ENCODE measurements at regions not wholly inside any gene's neighbourhood (a gene's known extent, or its start where the extent isn't known, plus 50 kb on each side); places are given as distances from the start of the nearest gene placed in this dataset.
"Not testable (repeated sequence)": the region's sequence is repeated elsewhere in the genome, so short reads cannot be mapped to it uniquely, and the experiment has no call there.

DNA sequence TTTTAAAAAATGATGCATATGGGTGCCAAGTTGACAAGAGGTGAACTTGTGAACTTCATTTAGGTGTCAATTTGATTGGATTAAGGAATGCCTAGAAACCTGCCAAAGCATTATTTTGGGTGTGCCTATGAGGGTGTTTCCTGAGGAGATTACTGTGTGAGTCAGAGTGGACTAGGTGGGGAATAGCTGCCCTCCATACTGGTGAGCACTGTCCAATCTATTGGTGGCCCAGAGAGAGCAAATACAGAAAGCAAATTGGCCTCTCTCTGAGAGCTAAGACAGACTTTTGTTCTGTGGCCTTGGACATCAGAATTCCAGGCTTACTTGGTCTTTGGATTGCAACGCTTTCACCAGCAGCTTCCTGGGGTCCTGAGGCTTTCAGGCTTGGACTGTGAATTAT is 388.0 kb downstream of the SUCLG1 start:
- Histone ChIP-seq H3K27ac (no peak overlapping the region), H3K4me3 (no peak overlapping the region)
- no peak for DNase-seq (ENCODE audit: low spot score)
- TF ChIP-seq, protein P1, sequence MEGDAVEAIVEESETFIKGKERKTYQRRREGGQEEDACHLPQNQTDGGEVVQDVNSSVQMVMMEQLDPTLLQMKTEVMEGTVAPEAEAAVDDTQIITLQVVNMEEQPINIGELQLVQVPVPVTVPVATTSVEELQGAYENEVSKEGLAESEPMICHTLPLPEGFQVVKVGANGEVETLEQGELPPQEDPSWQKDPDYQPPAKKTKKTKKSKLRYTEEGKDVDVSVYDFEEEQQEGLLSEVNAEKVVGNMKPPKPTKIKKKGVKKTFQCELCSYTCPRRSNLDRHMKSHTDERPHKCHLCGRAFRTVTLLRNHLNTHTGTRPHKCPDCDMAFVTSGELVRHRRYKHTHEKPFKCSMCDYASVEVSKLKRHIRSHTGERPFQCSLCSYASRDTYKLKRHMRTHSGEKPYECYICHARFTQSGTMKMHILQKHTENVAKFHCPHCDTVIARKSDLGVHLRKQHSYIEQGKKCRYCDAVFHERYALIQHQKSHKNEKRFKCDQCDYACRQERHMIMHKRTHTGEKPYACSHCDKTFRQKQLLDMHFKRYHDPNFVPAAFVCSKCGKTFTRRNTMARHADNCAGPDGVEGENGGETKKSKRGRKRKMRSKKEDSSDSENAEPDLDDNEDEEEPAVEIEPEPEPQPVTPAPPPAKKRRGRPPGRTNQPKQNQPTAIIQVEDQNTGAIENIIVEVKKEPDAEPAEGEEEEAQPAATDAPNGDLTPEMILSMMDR (IDR thresholded peaks at IDR 0.05), result no peak

DNA sequence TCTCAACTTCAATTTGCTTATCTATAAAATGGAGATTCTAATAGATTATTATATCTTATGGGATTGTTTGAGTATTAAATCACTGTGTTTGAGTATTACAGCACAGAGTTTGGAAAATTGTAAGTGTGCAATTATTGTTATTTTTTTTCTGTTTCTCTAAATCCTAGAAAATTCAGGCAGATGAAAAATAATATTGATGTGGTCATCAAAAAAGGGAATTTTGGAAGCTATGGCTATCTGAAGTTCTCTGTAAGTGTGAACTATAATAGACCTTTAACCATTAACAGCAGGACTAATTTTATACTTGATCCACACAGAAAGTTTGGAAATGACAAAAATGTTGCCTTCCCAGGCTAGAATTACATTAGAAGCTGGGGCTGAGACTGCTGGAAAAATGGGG is 393.2 kb downstream of the SUCLG1 start:
- no peak for DNase-seq (ENCODE audit: low spot score)
- Histone ChIP-seq H3K27ac (no peak overlapping the region), H3K4me3 (no peak overlapping the region)
- TF ChIP-seq, protein P1 (IDR thresholded peaks at IDR 0.05), result no peak

GRCh38 chr2:84057917-84058560 is 401.0 kb downstream of the SUCLG1 start:
- Histone ChIP-seq H3K27ac (no peak overlapping the region), H3K4me3 (no peak overlapping the region)
- TF ChIP-seq, protein P1 (IDR thresholded peaks at IDR 0.05), result no peak
- DNase-seq (ENCODE audit: low spot score), result no peak

DNA sequence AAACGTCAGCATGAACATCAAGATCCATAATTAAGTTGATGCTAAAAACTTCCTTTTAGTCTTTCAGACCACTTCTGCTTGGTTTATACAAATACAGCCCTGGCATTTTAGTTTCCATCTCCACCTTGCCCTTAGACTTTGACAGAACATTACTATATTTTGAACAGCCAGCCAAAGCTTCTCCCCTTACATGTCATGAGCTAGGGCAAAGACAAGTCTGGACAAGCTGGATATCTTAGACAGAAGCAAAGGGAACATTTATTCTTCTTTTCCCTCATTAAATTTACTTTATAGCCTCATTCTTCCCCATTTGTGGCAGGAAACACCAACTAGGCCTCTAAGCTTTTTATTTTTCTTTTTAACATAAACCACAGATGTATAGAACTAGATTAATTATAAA is 403.3 kb downstream of the SUCLG1 start:
- Histone ChIP-seq H3K27ac (no peak overlapping the region), H3K4me3 (no peak overlapping the region)
- TF ChIP-seq, protein P1 (IDR thresholded peaks at IDR 0.05), result no peak
- no peak for DNase-seq (ENCODE audit: low spot score)

DNA sequence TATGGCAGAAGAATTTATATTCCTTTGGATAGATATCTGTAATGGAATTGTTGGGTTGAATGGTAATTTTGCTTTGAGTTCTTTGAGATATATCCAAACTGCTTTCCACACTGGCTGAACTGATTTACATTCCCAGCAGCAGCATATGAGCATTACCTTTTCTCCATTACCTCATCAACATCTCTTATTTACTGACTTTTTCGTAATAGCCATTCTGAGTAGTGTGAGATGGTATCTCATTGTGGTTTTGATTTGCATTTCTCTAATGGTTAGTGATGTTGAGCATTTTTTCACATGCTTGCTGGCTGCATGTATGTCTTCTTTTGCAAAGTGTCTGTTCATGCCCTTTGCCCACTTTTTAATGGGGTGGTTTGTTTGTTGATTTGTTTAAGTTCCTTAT is 404.5 kb downstream of the SUCLG1 start:
- DNase-seq (ENCODE audit: low spot score); H3K4me3 ChIP-seq: not testable (repeated sequence)

GRCh38 chr2:84052913-84053312 is 406.2 kb downstream of the SUCLG1 start:
- H3K27ac ChIP-seq, result no peak overlapping the region

More for the DNA sequence above, 404.5 kb downstream of the SUCLG1 start:
- H3K27ac ChIP-seq, result not testable (repeated sequence)

DNA sequence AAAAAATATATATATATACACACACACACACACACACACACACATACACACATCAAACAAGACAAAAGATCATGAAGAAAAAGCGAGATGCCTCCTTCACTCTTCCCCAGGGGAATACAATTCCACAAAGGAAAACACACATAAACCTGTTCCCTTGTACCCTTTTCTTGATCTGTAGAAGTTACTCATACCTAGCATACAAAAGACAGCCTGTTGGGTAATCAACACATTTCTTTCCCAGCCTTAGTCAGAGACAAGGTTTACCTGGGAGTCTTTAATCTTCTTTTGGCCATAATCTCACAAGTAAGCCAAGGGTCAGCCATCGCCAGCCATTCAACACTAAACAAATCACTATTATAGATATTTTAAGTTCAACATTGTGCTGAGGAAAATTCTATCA is 407.0 kb downstream of the SUCLG1 start:
- Histone ChIP-seq H3K27ac (no peak overlapping the region), H3K4me3 (no peak overlapping the region)
- TF ChIP-seq, protein P1 (IDR thresholded peaks at IDR 0.05), result no peak
- no peak for DNase-seq (ENCODE audit: low spot score)

More at GRCh38 chr2:84052913-84053312, 406.2 kb downstream of the SUCLG1 start:
- no peak overlapping the region for H3K4me3 ChIP-seq
- TF ChIP-seq, protein P1 (IDR thresholded peaks at IDR 0.05), result no peak
- DNase-seq (ENCODE audit: low spot score), result no peak

Measured in coronary artery (tissue), 2 donors.